HG03039 (cell line): ENCODE measurements at regions not wholly inside any gene's neighbourhood (a gene's known extent, or its start where the extent isn't known, plus 50 kb on each side); places are given as distances from the start of the nearest gene placed in this dataset.

Experiments used
- ATAC-seq: cut with Tn5 transposase; IDR thresholded peaks from one replicate; pipeline ENCODE4 v1.9.1; 2021; ENCODE audit warnings: mild to moderate bottlenecking, moderate library complexity; ENCODE audit not compliant: unreplicated experiment

DNA sequence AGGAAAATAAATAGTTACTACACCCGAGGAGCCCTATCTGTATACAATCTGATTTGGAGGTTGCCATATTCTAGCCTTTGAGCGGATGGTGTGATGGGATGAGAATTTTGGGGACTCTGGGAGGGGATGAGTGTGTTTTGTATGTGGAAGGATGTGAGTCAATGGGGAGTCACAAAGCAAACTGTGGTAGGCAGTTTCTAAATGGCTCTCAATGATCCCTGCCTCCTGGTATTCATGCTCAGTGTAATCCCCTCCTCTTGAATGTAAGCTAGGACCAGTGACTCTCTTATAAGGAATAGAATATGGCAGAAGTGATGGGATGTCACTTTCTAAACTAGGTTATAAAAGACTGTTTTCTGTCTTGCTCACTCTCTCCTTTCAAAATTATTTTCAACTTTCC lies 205.7 kb upstream of the RIOK2 start:
- no peak for ATAC-seq

DNA sequence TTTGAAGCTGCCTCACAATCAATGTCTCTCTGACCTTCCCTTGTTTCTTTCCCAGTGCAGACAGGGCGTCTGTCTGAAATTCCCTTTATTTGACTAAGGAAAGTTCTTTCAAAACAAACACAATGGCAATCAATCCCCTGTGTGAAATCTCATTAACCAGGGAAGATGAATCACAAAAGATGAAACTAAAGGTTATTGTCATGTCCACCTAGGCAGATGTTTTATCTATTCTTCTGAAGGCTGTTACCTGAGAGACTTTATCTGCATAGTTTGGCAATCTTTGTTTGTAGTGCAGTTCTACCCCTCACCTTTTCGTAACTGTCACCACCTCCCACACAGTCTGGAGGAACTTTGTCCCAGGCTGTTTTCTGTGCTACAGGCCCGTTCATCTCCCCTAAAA lies 217.5 kb upstream of the RIOK2 start:
- no peak for ATAC-seq

GRCh38 chr5:97405941-97406340 lies 222.9 kb upstream of the RIOK2 start:
- ATAC-seq: no peak

- no peak for ATAC-seq
Measured at GRCh38 chr5:97406946-97407676, 224.1 kb upstream of the RIOK2 start.

- ATAC-seq: no peak
Measured at GRCh38 chr5:97408331-97408730, 225.3 kb upstream of the RIOK2 start.

DNA sequence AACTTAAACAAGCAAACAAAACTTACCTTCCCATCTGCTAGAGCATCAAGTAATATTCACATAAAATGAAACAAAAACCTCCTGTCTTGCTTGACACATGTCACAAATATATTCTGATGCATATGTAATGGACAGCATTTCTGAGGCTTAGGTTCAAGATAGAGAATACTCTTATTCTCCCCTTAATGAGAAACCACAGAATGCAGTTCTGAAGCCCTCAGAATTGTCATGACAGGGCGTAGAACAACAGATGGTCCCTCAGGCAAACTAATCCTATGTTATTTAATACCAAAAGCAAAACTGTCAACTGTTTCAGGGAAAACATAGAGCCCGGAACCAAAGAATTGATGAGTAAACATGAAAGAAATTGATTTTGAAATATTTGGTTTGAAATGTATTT lies 229.9 kb upstream of the RIOK2 start:
- no peak for ATAC-seq

- no peak for ATAC-seq
Measured at GRCh38 chr5:97417986-97418385, 234.9 kb upstream of the RIOK2 start.

GRCh38 chr5:97418462-97418861 lies 235.4 kb upstream of the RIOK2 start:
- ATAC-seq: no peak

GRCh38 chr5:97420646-97421045 lies 237.6 kb upstream of the RIOK2 start:
- no peak for ATAC-seq

DNA sequence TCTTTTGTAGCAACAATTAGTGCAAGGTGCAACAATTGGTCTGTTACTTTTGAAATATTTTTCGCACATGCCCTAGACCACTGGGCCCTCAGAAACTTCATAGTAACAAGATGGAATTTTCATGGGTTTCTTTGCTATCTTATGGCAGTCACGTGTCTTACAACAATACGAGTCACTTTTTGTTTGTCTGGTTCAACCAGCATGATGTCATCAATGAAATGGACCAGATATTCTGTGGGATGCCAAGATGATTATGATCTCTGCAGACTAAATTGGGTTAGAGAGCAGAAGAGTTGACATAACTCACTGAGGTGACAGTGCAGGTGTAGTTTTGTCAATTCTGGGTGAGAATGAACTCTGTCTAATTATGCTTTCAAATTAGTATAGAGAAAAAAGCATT lies 239.6 kb upstream of the RIOK2 start:
- ATAC-seq: no peak

GRCh38 chr5:97425511-97425910 lies 242.5 kb upstream of the RIOK2 start:
- ATAC-seq: no peak

DNA sequence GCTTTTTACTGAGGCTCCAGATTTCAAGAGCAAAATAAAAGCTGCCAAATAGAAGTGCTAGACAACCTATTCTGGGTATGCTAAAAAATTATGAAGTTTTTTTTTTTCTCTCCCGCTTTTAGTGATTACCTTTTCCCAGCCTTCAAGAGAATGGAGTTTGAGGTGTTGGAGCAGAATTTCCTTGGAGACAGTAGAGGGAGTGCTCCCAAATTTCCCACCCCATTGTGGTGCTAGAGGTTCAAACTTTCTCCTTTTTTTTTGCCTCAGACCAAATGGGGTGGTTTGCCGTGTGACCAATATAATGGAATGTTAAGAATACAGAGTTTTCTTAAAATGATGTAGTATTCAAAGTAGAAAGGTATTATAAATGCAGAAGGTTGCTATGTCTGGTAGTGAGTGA lies 244.2 kb upstream of the RIOK2 start:
- no peak for ATAC-seq

DNA sequence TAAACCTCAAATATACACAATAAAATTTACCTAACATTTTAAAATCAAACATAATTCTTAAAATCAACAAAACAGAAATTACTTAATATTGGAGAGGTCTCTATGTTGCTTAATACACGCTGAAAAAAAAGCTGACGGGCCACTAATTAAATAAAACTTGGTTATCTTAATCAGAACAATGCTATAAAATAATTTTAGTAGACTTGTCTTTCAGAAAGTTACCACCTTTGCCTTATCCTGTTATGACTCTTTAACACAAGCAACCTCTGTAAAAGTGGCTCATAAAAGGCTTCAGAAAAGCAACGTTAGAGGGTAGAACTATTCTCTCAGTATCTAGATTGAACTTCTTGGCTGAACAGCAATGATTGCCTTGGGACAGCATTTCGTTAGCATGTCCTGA lies 251.0 kb upstream of the RIOK2 start:
- no peak for ATAC-seq

- ATAC-seq: no peak
Measured at GRCh38 chr5:97436405-97436804, 253.4 kb upstream of the RIOK2 start.

- no peak for ATAC-seq
Measured at GRCh38 chr5:97443740-97444139, 260.7 kb upstream of the RIOK2 start.

DNA sequence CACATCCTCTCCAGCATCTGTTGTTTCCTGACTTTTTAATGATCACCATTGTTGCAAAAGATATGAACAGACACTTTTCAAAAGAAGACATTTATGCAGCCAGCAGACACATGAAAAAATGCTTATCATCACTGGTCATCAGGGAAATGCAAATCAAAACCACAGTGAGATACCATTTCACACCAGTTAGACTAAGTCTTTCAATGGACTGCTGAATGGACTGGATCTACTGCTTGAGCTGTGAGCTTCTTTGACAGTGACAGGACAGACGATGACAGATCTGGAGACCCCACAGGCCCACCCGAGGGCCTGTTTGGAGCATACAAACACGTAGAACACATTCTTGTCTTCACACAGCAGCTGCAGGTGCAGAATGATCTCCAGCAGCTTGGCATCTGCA lies 266.1 kb upstream of the RIOK2 start:
- ATAC-seq: no peak

GRCh38 chr5:97452646-97453045 lies 269.6 kb upstream of the RIOK2 start:
- no peak for ATAC-seq

DNA sequence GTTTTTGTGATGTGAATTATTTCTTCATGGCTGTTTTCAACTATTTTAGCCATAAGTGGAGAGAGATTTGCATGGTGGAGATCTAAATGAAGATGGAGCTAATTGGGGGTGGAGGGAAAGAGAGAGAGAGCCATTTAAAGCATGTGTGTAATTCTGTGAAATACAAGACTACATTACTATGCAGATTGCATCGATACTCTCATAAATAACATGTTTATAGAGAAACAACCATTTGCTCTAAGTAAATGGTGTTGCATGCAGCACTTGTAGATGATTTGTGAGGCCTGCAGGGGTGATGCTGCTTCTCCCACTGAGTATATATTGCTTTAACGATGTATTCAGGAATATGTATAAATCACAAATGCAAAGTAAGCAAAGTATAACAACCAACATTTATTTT lies 270.2 kb upstream of the RIOK2 start:
- ATAC-seq: no peak

- ATAC-seq: no peak
Measured at GRCh38 chr5:97454015-97454414, 271.0 kb upstream of the RIOK2 start.

DNA sequence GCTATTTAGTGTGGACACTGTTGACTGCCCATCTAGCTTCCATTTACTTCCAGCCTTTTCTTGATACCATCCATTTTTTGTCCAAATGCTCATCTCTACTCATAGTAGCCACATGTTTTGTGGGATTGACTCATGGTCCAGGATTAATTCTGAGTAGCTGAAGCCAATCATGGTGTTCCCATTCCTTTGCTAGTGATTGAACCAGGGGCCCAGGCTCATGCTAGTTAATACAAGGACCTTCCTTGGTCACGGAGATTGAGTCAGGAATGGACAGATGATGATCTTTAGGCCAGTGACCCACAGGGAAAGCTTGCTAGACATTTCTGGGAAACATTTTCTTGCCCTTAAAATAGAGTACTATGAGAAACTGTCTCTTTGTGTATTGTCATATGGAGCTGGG lies 272.9 kb upstream of the RIOK2 start:
- no peak for ATAC-seq

DNA sequence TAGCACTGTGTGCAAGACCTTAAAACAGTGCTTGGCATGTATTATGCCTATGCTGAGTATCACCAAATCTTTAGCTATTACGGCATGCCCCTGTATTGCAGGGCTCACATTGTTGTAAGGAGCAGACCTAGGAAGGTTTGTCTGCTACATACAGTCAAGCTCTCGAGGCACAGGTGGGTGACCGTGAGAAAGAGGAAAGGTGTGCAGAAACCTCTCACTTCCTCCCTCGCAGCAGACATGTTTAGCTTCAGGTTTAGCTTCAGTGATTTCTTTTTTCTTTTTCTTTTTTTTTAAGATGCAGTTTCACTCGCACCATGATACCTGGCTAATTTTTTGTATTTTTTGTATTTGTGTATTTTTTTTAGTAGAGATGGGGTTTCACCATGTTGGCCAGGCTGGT lies 275.8 kb upstream of the RIOK2 start:
- ATAC-seq: peak; percentile 67

- ATAC-seq: no peak
Measured at GRCh38 chr5:97471951-97472350, 288.9 kb upstream of the RIOK2 start.

GRCh38 chr5:97475847-97476246 lies 292.8 kb upstream of the RIOK2 start:
- ATAC-seq: no peak
